Tibial nerve (tissue), 4 donors: ENCODE measurements at regions not wholly inside any gene's neighbourhood (a gene's known extent, or its start where the extent isn't known, plus 50 kb on each side); places are given as distances from the start of the nearest gene placed in this dataset.

ENCODE experiments used
- DNase-seq, 2 donors: peaks; one replicate each; pipeline ENCODE4 v3.0.0-alpha.2; 2019; ENCODE audit warnings: low spot score in 2 of 2
- H3K27ac ChIP-seq, 4 donors: fragments of 200-600 bp; sonication (generic) in 3 of 4; one replicate each; pipeline ENCODE4 v1.5.1; 2017 to 2019; ENCODE audit warnings: mild to moderate bottlenecking in 1 of 4
- H3K27me3 ChIP-seq, 2 donors: fragments of 200-600 bp; sonication (generic) in 1 of 2; one replicate each; pipeline versions ENCODE4 v1.5.1 to v1.6.0; 2017 to 2019
- H3K36me3 ChIP-seq, 3 donors: fragments of 200-600 bp; sonication (generic); one replicate each; pipeline ENCODE4 v1.5.1; 2018 to 2019
- H3K4me1 ChIP-seq, 4 donors: fragments of 200-600 bp; sonication (generic) in 3 of 4; one replicate each; pipeline ENCODE4 v1.5.1; 2017 to 2019
- H3K4me3 ChIP-seq, 4 donors: fragments of 200-600 bp; sonication (generic) in 3 of 4; one replicate each; pipeline ENCODE4 v1.5.1; 2017 to 2019; ENCODE audit warnings: mild to moderate bottlenecking in 1 of 4, moderate library complexity in 1 of 4
- H3K9me3 ChIP-seq, 4 donors: fragments of 200-600 bp; sonication (generic) in 3 of 4; one replicate each; pipeline ENCODE4 v1.5.1; 2017 to 2019
- EP300 ChIP-seq, 2 donors: sonication (generic); formaldehyde crosslinking; IDR thresholded peaks; one replicate each; pipeline ENCODE4 v1.6.1; 2017; ENCODE audit warnings: antibody characterized with exemption in 2 of 2, mild to moderate bottlenecking in 1 of 2
- POLR2A ChIP-seq, 2 donors: fragments of 450-650 bp; IDR thresholded peaks; one replicate each; pipeline ENCODE4 v1.6.1; 2017; ENCODE audit warnings: antibody characterized with exemption in 2 of 2, mild to moderate bottlenecking in 2 of 2, moderate library complexity in 2 of 2
- WGBS, 2 donors: methylation state at CpG; one replicate each; pipeline ENCODE4 v1.1.5; 2018; 5-methylcytosine and 5-hydroxymethylcytosine counted together
- TF ChIP-seq, protein P1 (sequence below), 5 experiments: fragments of 200-600 bp in 3 of 5; fragments of 450-650 bp in 2 of 5; sonication (generic) in 3 of 5; IDR thresholded peaks; one replicate each; pipeline ENCODE4 v1.5.1; 2016 to 2019; ENCODE audit warnings: antibody characterized with exemption in 5 of 5, mild to moderate bottlenecking in 3 of 5, moderate library complexity in 2 of 5

GRCh38 chr7:13236026-13236425 lies 548.6 kb downstream of the ARL4A start:
- 48% methylated on average over 1 of the region's 1 CpG for WGBS, 2 donors
- no peak for DNase-seq
- H3K4me3 ChIP-seq: no peak overlapping the region
- TF ChIP-seq POLR2A (IDR thresholded peaks at IDR 0.05) (no peak), EP300 (IDR thresholded peaks at IDR 0.05) (no peak)
- TF ChIP-seq, protein P1, sequence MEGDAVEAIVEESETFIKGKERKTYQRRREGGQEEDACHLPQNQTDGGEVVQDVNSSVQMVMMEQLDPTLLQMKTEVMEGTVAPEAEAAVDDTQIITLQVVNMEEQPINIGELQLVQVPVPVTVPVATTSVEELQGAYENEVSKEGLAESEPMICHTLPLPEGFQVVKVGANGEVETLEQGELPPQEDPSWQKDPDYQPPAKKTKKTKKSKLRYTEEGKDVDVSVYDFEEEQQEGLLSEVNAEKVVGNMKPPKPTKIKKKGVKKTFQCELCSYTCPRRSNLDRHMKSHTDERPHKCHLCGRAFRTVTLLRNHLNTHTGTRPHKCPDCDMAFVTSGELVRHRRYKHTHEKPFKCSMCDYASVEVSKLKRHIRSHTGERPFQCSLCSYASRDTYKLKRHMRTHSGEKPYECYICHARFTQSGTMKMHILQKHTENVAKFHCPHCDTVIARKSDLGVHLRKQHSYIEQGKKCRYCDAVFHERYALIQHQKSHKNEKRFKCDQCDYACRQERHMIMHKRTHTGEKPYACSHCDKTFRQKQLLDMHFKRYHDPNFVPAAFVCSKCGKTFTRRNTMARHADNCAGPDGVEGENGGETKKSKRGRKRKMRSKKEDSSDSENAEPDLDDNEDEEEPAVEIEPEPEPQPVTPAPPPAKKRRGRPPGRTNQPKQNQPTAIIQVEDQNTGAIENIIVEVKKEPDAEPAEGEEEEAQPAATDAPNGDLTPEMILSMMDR (IDR thresholded peaks at IDR 0.05): no peak
- H3K4me1 ChIP-seq: peaks cover 0 to 9% (median 0%) of the 10 kb centered on the region in 4 donors
- no peaks in the 10 kb centered on the region for H3K27me3 ChIP-seq
- H3K36me3 ChIP-seq: no peaks in the 10 kb centered on the region
- no peaks in the 10 kb centered on the region for H3K9me3 ChIP-seq
- no peak overlapping the region for H3K27ac ChIP-seq

- H3K36me3 ChIP-seq: no peaks in the 10 kb centered on the region
- WGBS, 2 donors: 72 to 81% methylated on average over 2 of the region's 2 CpGs
- H3K4me3 ChIP-seq: no peak overlapping the region
- TF ChIP-seq EP300 (IDR thresholded peaks at IDR 0.05) (no peak), POLR2A (IDR thresholded peaks at IDR 0.05) (no peak)
- TF ChIP-seq, protein P1 (IDR thresholded peaks at IDR 0.05): no peak
- DNase-seq: no peak
- no peak overlapping the region for H3K27ac ChIP-seq
- no peaks in the 10 kb centered on the region for H3K27me3 ChIP-seq
- H3K4me1 ChIP-seq: peaks cover 0 to 9% (median 0%) of the 10 kb centered on the region in 4 donors
- no peaks in the 10 kb centered on the region for H3K9me3 ChIP-seq
These were observed 552.9 kb downstream of the ARL4A start for GRCh38 chr7:13240349-13240748.

GRCh38 chr7:13241416-13241815 lies 554.0 kb downstream of the ARL4A start:
- H3K27ac ChIP-seq: no peak overlapping the region
- H3K4me1 ChIP-seq: peaks cover 0 to under 1% (median 0%) of the 10 kb centered on the region in 4 donors
- no peak overlapping the region for H3K4me3 ChIP-seq
- WGBS, 2 donors: 95 to 98% methylated on average over 1 of the region's 1 CpG
- TF ChIP-seq, protein P1 (IDR thresholded peaks at IDR 0.05): no peak
- TF ChIP-seq POLR2A (IDR thresholded peaks at IDR 0.05): no peak
- TF ChIP-seq EP300 (IDR thresholded peaks at IDR 0.05): no peak
- no peaks in the 10 kb centered on the region for H3K27me3 ChIP-seq
- H3K9me3 ChIP-seq: no peaks in the 10 kb centered on the region
- DNase-seq: no peak
- no peaks in the 10 kb centered on the region for H3K36me3 ChIP-seq

GRCh38 chr7:13257661-13258060 lies 570.2 kb downstream of the ARL4A start:
- Histone ChIP-seq H3K4me3 (no peak overlapping the region), H3K27ac (no peak overlapping the region), H3K27me3 (no peaks in the 10 kb centered on the region), H3K9me3 (no peaks in the 10 kb centered on the region), H3K4me1 (no peaks in the 10 kb centered on the region), H3K36me3 (no peaks in the 10 kb centered on the region)
- DNase-seq: no peak
- no peak for TF ChIP-seq POLR2A (IDR thresholded peaks at IDR 0.05)
- TF ChIP-seq, protein P1 (IDR thresholded peaks at IDR 0.05): no peak
- no peak for TF ChIP-seq EP300 (IDR thresholded peaks at IDR 0.05)
- 64 to 79% methylated on average over 6 of the region's 6 CpGs for WGBS, 2 donors

DNA sequence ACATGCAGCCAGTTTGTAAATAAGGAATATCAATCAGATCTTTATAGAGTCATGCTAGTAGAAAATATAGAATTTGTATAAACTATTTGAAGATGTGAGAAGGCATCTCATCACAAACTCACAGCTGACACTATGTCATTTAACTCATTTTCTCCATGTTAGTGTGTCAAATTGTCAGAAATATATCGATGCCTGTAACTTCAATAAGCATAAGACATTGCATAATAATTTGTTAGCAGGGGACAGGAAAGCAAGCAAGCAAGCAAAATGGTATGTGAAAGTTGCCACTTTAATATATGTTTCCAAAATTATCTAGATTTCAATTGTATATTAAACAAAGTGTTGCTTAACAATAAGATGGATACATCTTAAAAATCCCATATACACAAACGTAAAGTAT lies 571.0 kb downstream of the ARL4A start:
- H3K9me3 ChIP-seq: no peaks in the 10 kb centered on the region
- no peaks in the 10 kb centered on the region for H3K4me1 ChIP-seq
- no peak overlapping the region for H3K27ac ChIP-seq
- H3K27me3 ChIP-seq: no peaks in the 10 kb centered on the region
- no peak overlapping the region for H3K4me3 ChIP-seq
- WGBS, 2 donors: 91 to 93% methylated on average over 2 of the region's 2 CpGs
- TF ChIP-seq POLR2A (IDR thresholded peaks at IDR 0.05) (no peak), EP300 (IDR thresholded peaks at IDR 0.05) (no peak)
- TF ChIP-seq, protein P1 (IDR thresholded peaks at IDR 0.05): no peak
- DNase-seq: no peak
- H3K36me3 ChIP-seq: no peaks in the 10 kb centered on the region
